ENCODE measurements at regions not wholly inside any gene's neighbourhood (a gene's known extent, or its start where the extent isn't known, plus 50 kb on each side); places are given as distances from the start of the nearest gene placed in this dataset.

GRCh38 chr6:149150301-149150700, 167.2 kb upstream of the TAB2 start:
- TF ChIP-seq CTCF (IDR thresholded peaks at IDR 0.05) (no peak), POLR2A (IDR thresholded peaks at IDR 0.05) (no peak)

All from adrenal gland (tissue), 5 donors.